Lower lobe of right lung (tissue), 2 donors: ENCODE measurements at regions not wholly inside any gene's neighbourhood (a gene's known extent, or its start where the extent isn't known, plus 50 kb on each side); places are given as distances from the start of the nearest gene placed in this dataset.

Source experiments
- ATAC-seq, 2 donors: fragments of 200-7000 bp; cut with Tn5 transposase; one replicate each; pipeline ENCODE4 v1.9.1; 2020 to 2022; ENCODE audit warnings: mild to moderate bottlenecking in 2 of 2, moderate library complexity in 2 of 2
- DNase-seq: peaks from one replicate; pipeline ENCODE4 v3.0.0-alpha.2; 2020
- H3K27ac ChIP-seq: fragments of 200-600 bp; one replicate; pipeline ENCODE4 v1.8.0; 2022
- H3K27me3 ChIP-seq: fragments of 200-600 bp; one replicate; pipeline ENCODE4 v1.8.0; 2022; ENCODE audit warnings: low read depth
- H3K36me3 ChIP-seq: fragments of 200-600 bp; one replicate; pipeline ENCODE4 v1.8.0; 2022; ENCODE audit warnings: mild to moderate bottlenecking
- H3K4me1 ChIP-seq: fragments of 200-600 bp; one replicate; pipeline ENCODE4 v1.8.0; 2022
- H3K4me3 ChIP-seq: fragments of 200-600 bp; one replicate; pipeline ENCODE4 v1.8.0; 2022; ENCODE audit warnings: mild to moderate bottlenecking
- H3K9me3 ChIP-seq: fragments of 200-600 bp; one replicate; pipeline ENCODE4 v1.8.0; 2022
- CTCF ChIP-seq: fragments of 200-600 bp; IDR thresholded peaks from one replicate; pipeline ENCODE4 v1.8.0; 2022; ENCODE audit warnings: antibody characterized with exemption, mild to moderate bottlenecking
- intact Hi-C: fragments of 100-400 bp; cut with DNase I; formaldehyde crosslinking; loops from one replicate; pipeline ENCODE4 v1.11.0; 2022
- donor health status: DM: no; HTN: yes; CAD: no; lungs with severe emphysema.

- ATAC-seq (no peak), DNase-seq (no peak)
- H3K9me3 ChIP-seq = no peaks in the 10 kb centered on the region
- no peak for TF ChIP-seq CTCF
- H3K27me3 ChIP-seq = no peaks in the 10 kb centered on the region
- H3K4me1 ChIP-seq = no peaks in the 10 kb centered on the region
- H3K27ac ChIP-seq = no peak overlapping the region
- H3K4me3 ChIP-seq = no peak overlapping the region
- intact Hi-C loops = no loop called here
- H3K36me3 ChIP-seq = no peaks in the 10 kb centered on the region
These were observed 557.0 kb upstream of the IGFBP3 start for GRCh38 chr7:46478046-46478445.

GRCh38 chr7:46468753-46469356, 547.8 kb upstream of the IGFBP3 start:
- Histone ChIP-seq H3K27ac (no peak overlapping the region), H3K36me3 (no peaks in the 10 kb centered on the region), H3K27me3 (no peaks in the 10 kb centered on the region), H3K9me3 (peaks cover 82% of the 10 kb centered on the region), H3K4me3 (no peak overlapping the region), H3K4me1 (no peaks in the 10 kb centered on the region)
- intact Hi-C loops = no loop called here
- DNase-seq (no peak), ATAC-seq (no peak)
- TF ChIP-seq CTCF = no peak

GRCh38 chr7:46463170-46463569, 542.1 kb upstream of the IGFBP3 start:
- Histone ChIP-seq H3K36me3 (no peaks in the 10 kb centered on the region), H3K27me3 (no peaks in the 10 kb centered on the region), H3K4me1 (no peaks in the 10 kb centered on the region), H3K4me3 (no peak overlapping the region), H3K27ac (no peak overlapping the region), H3K9me3 (peaks cover 56% of the 10 kb centered on the region)
- intact Hi-C loops = no loop called here
- ATAC-seq = no peak
- DNase-seq = no peak
- no peak for TF ChIP-seq CTCF

- ATAC-seq (no peak), DNase-seq (no peak)
- peaks cover 38% of the 10 kb centered on the region for H3K9me3 ChIP-seq
- TF ChIP-seq CTCF = no peak
- no peaks in the 10 kb centered on the region for H3K27me3 ChIP-seq
- H3K4me3 ChIP-seq = no peak overlapping the region
- no peaks in the 10 kb centered on the region for H3K4me1 ChIP-seq
- H3K36me3 ChIP-seq = no peaks in the 10 kb centered on the region
- intact Hi-C loops = no loop called here
- no peak overlapping the region for H3K27ac ChIP-seq
These were observed 540.3 kb upstream of the IGFBP3 start for GRCh38 chr7:46461334-46461777.

GRCh38 chr7:46459942-46460341, 538.9 kb upstream of the IGFBP3 start:
- ATAC-seq = no peak
- Histone ChIP-seq H3K9me3 (peaks cover 24% of the 10 kb centered on the region), H3K4me3 (no peak overlapping the region), H3K4me1 (no peaks in the 10 kb centered on the region), H3K36me3 (no peaks in the 10 kb centered on the region), H3K27ac (no peak overlapping the region), H3K27me3 (no peaks in the 10 kb centered on the region)
- intact Hi-C loops = no loop called here
- no peak for DNase-seq
- no peak for TF ChIP-seq CTCF

- ATAC-seq (no peak), DNase-seq (no peak)
- Histone ChIP-seq H3K27me3 (no peaks in the 10 kb centered on the region), H3K36me3 (no peaks in the 10 kb centered on the region), H3K9me3 (peaks cover 3% of the 10 kb centered on the region), H3K4me1 (no peaks in the 10 kb centered on the region), H3K4me3 (no peak overlapping the region), H3K27ac (no peak overlapping the region)
- intact Hi-C loops = no loop called here
- TF ChIP-seq CTCF = no peak
These were observed 533.7 kb upstream of the IGFBP3 start for GRCh38 chr7:46454816-46455215.
